NT2/D1 (cell line): ENCODE measurements at regions not wholly inside any gene's neighbourhood (a gene's known extent, or its start where the extent isn't known, plus 50 kb on each side); places are given as distances from the start of the nearest gene placed in this dataset.

ENCODE experiments used
- DNase-seq: peaks from one replicate; pipeline ENCODE4 v3.0.0-alpha.2; 2011; ENCODE audit warnings: low read depth, low spot score
- H3K27me3 ChIP-seq: 2 replicates; pipeline ENCODE4 v1.6.0; 2011; ENCODE audit warnings: mild to moderate bottlenecking; ENCODE audit not compliant: insufficient read length, insufficient read depth
- H3K36me3 ChIP-seq: 2 replicates; pipeline ENCODE4 v1.6.1; 2011; ENCODE audit warnings: mild to moderate bottlenecking, low read length, mixed read lengths; ENCODE audit not compliant: insufficient read depth, insufficient read length
- H3K4me1 ChIP-seq: 2 replicates; pipeline ENCODE4 v1.5.1; 2011; ENCODE audit not compliant: insufficient read depth, insufficient read length
- H3K4me3 ChIP-seq: 2 replicates; pipeline ENCODE4 v1.5.1; 2011; ENCODE audit warnings: low read depth; ENCODE audit not compliant: insufficient read length
- H3K9ac ChIP-seq: 2 replicates; pipeline ENCODE4 v1.6.0; 2011; ENCODE audit warnings: low read depth; ENCODE audit not compliant: insufficient read length
- H3K9me3 ChIP-seq: 2 replicates; pipeline ENCODE4 v1.5.1; 2011; ENCODE audit warnings: mild to moderate bottlenecking, low read length; ENCODE audit not compliant: insufficient read depth
- SUZ12 ChIP-seq: IDR thresholded peaks from 2 replicates; pipeline ENCODE4 v1.6.1; 2011; ENCODE audit not compliant: insufficient read length, insufficient read depth; ENCODE audit errors: extremely low read depth
- YY1 ChIP-seq: IDR thresholded peaks from 2 replicates; pipeline ENCODE4 v1.6.1; 2011; ENCODE audit not compliant: insufficient read length, insufficient read depth
- ZNF274 ChIP-seq: IDR thresholded peaks from 2 replicates; pipeline ENCODE4 v1.6.1; 2011; ENCODE audit warnings: mild to moderate bottlenecking, low read depth, low read length

- TF ChIP-seq ZNF274 (no peak), YY1 (no peak), SUZ12 (no peak)
- H3K27me3 ChIP-seq: no peaks in the 10 kb centered on the region
- no peak for DNase-seq
- no peak overlapping the region for H3K4me3 ChIP-seq
- H3K36me3 ChIP-seq: no peaks in the 10 kb centered on the region
- H3K9ac ChIP-seq: no peak overlapping the region
- H3K4me1 ChIP-seq: no peaks in the 10 kb centered on the region
- peaks cover 11% of the 10 kb centered on the region for H3K9me3 ChIP-seq
These were observed 114.2 kb upstream of the MAN2A1 start for GRCh38 chr5:109575506-109575905.

- TF ChIP-seq SUZ12 (no peak), YY1 (no peak), ZNF274 (no peak)
- no peaks in the 10 kb centered on the region for H3K4me1 ChIP-seq
- H3K9ac ChIP-seq: no peak overlapping the region
- DNase-seq: no peak
- peaks cover 11% of the 10 kb centered on the region for H3K9me3 ChIP-seq
- no peak overlapping the region for H3K4me3 ChIP-seq
- H3K36me3 ChIP-seq: no peaks in the 10 kb centered on the region
- H3K27me3 ChIP-seq: no peaks in the 10 kb centered on the region
These were observed 114.7 kb upstream of the MAN2A1 start for GRCh38 chr5:109574985-109575384.

- no peak overlapping the region for H3K4me3 ChIP-seq
- H3K4me1 ChIP-seq: no peaks in the 10 kb centered on the region
- peaks cover 11% of the 10 kb centered on the region for H3K9me3 ChIP-seq
- no peaks in the 10 kb centered on the region for H3K36me3 ChIP-seq
- no peaks in the 10 kb centered on the region for H3K27me3 ChIP-seq
- TF ChIP-seq YY1: no peak
- no peak for TF ChIP-seq SUZ12
- no peak for TF ChIP-seq ZNF274
- H3K9ac ChIP-seq: no peak overlapping the region
- DNase-seq: no peak
These were observed 116.0 kb upstream of the MAN2A1 start for GRCh38 chr5:109573766-109574165.

- no peak for DNase-seq
- no peaks in the 10 kb centered on the region for H3K4me1 ChIP-seq
- no peaks in the 10 kb centered on the region for H3K27me3 ChIP-seq
- H3K9ac ChIP-seq: no peak overlapping the region
- no peaks in the 10 kb centered on the region for H3K36me3 ChIP-seq
- H3K9me3 ChIP-seq: peaks cover 11% of the 10 kb centered on the region
- H3K4me3 ChIP-seq: no peak overlapping the region
- TF ChIP-seq ZNF274: no peak
- no peak for TF ChIP-seq YY1
- no peak for TF ChIP-seq SUZ12
These were observed 116.5 kb upstream of the MAN2A1 start for GRCh38 chr5:109573256-109573655.

GRCh38 chr5:109571785-109572184 lies 117.9 kb upstream of the MAN2A1 start:
- Histone ChIP-seq H3K9me3 (peaks cover 11% of the 10 kb centered on the region), H3K4me1 (no peaks in the 10 kb centered on the region), H3K27me3 (no peaks in the 10 kb centered on the region), H3K4me3 (no peak overlapping the region), H3K36me3 (no peaks in the 10 kb centered on the region), H3K9ac (no peak overlapping the region)
- TF ChIP-seq YY1: no peak
- TF ChIP-seq ZNF274: no peak
- no peak for TF ChIP-seq SUZ12
- no peak for DNase-seq

GRCh38 chr5:109570362-109570874 lies 119.3 kb upstream of the MAN2A1 start:
- no peak for TF ChIP-seq SUZ12
- Histone ChIP-seq H3K36me3 (no peaks in the 10 kb centered on the region), H3K27me3 (no peaks in the 10 kb centered on the region), H3K9me3 (0 out of 2 replicates have a peak, but pooled peaks cover 2% of the 10 kb centered on the region), H3K4me1 (no peaks in the 10 kb centered on the region), H3K4me3 (no peak overlapping the region), H3K9ac (no peak overlapping the region)
- DNase-seq: no peak

GRCh38 chr5:109567374-109568044 lies 122.2 kb upstream of the MAN2A1 start:
- Histone ChIP-seq H3K4me1 (no peaks in the 10 kb centered on the region), H3K4me3 (no peak overlapping the region), H3K36me3 (no peaks in the 10 kb centered on the region), H3K27me3 (no peaks in the 10 kb centered on the region), H3K9ac (no peak overlapping the region), H3K9me3 (no peaks in the 10 kb centered on the region)
- DNase-seq: no peak
- no peak for TF ChIP-seq YY1
- no peak for TF ChIP-seq SUZ12
- no peak for TF ChIP-seq ZNF274

- H3K4me3 ChIP-seq: no peak overlapping the region
- DNase-seq: no peak
- TF ChIP-seq ZNF274: no peak
- TF ChIP-seq SUZ12: no peak
- TF ChIP-seq YY1: no peak
- H3K4me1 ChIP-seq: no peaks in the 10 kb centered on the region
- no peak overlapping the region for H3K9ac ChIP-seq
- no peaks in the 10 kb centered on the region for H3K36me3 ChIP-seq
- H3K27me3 ChIP-seq: no peaks in the 10 kb centered on the region
- H3K9me3 ChIP-seq: no peaks in the 10 kb centered on the region
These were observed 123.4 kb upstream of the MAN2A1 start for GRCh38 chr5:109566361-109566760.
